H9 (cell line): ENCODE measurements at regions not wholly inside any gene's neighbourhood (a gene's known extent, or its start where the extent isn't known, plus 50 kb on each side); places are given as distances from the start of the nearest gene placed in this dataset.

ENCODE experiments used
- DNase-seq: peaks from one replicate; pipeline ENCODE4 v3.0.0-alpha.2; 2017
- H2AFZ ChIP-seq: one replicate; pipeline ENCODE4 v1.6.1; 2013; ENCODE audit warnings: mild to moderate bottlenecking, low read length, control low read depth, moderate library complexity
- H2AK5ac ChIP-seq: 2 replicates; pipeline ENCODE4 v1.6.1; 2013; ENCODE audit warnings: low read length, control low read depth, mixed read lengths; ENCODE audit not compliant: insufficient read length
- H2BK120ac ChIP-seq: one replicate; pipeline ENCODE4 v1.6.1; 2013; ENCODE audit warnings: low read depth, mild to moderate bottlenecking, low read length, control low read depth, inconsistent platforms; ENCODE audit not compliant: poor library complexity, severe bottlenecking
- H2BK12ac ChIP-seq: 2 replicates; pipeline ENCODE4 v1.6.1; 2013; ENCODE audit warnings: low read length, control low read depth, mixed read lengths, low read depth; ENCODE audit not compliant: insufficient read length
- H2BK15ac ChIP-seq: 2 replicates; pipeline ENCODE4 v1.6.1; 2013; ENCODE audit warnings: low read depth, low read length, control low read depth
- H2BK20ac ChIP-seq: one replicate; pipeline ENCODE4 v1.6.1; 2013; ENCODE audit warnings: low read depth, mild to moderate bottlenecking, low read length, control low read depth, inconsistent platforms; ENCODE audit not compliant: poor library complexity, severe bottlenecking
- H2BK5ac ChIP-seq: 2 replicates; pipeline ENCODE4 v1.6.1; 2013; ENCODE audit warnings: low read length, control low read depth, mixed read lengths; ENCODE audit not compliant: insufficient read length
- H3K14ac ChIP-seq: 2 replicates; pipeline ENCODE4 v1.6.1; 2013; ENCODE audit warnings: low read length, control low read depth; ENCODE audit not compliant: insufficient read depth
- H3K18ac ChIP-seq: 2 replicates; pipeline ENCODE4 v1.6.1; 2013; ENCODE audit warnings: low read depth, mild to moderate bottlenecking, mixed read lengths, low read length, control low read depth; ENCODE audit not compliant: insufficient read length
- H3K23ac ChIP-seq: 2 replicates; pipeline ENCODE4 v1.6.1; 2013; ENCODE audit warnings: low read length, control low read depth, mixed read lengths, low read depth; ENCODE audit not compliant: insufficient read length
- H3K23me2 ChIP-seq: 2 replicates; pipeline ENCODE4 v1.6.1; 2013; ENCODE audit warnings: low read depth, mild to moderate bottlenecking, mixed read lengths, low read length, control low read depth; ENCODE audit not compliant: insufficient read length, poor library complexity, severe bottlenecking
- H3K27ac ChIP-seq: 2 replicates; pipeline ENCODE4 v1.5.1; 2013; ENCODE audit warnings: low read length, control low read depth, mixed read lengths, low read depth; ENCODE audit not compliant: insufficient read length
- H3K27me3 ChIP-seq: 2 replicates; pipeline ENCODE4 v1.6.1; 2013; ENCODE audit warnings: low read length, control low read depth, inconsistent platforms; ENCODE audit not compliant: insufficient read depth
- H3K4ac ChIP-seq: 2 replicates; pipeline ENCODE4 v1.6.1; 2013; ENCODE audit warnings: low read depth, mild to moderate bottlenecking, control low read depth, inconsistent platforms, low read length, moderate library complexity
- H3K4me1 ChIP-seq: 2 replicates; pipeline ENCODE4 v1.6.1; 2013; ENCODE audit warnings: low read length, control low read depth, inconsistent platforms; ENCODE audit not compliant: insufficient read depth
- H3K4me2 ChIP-seq: 2 replicates; pipeline ENCODE4 v1.6.1; 2013; ENCODE audit warnings: low read length, control low read depth, mixed read lengths; ENCODE audit not compliant: insufficient read length, insufficient read depth
- H3K56ac ChIP-seq: 2 replicates; pipeline ENCODE4 v1.6.1; 2013; ENCODE audit warnings: low read depth, mild to moderate bottlenecking, mixed read lengths, low read length, control low read depth; ENCODE audit not compliant: insufficient read length
- H3K79me1 ChIP-seq: 2 replicates; pipeline ENCODE4 v1.6.1; 2013; ENCODE audit warnings: low read depth, mild to moderate bottlenecking, moderate library complexity, low read length, control low read depth, inconsistent platforms; ENCODE audit not compliant: insufficient read depth, poor library complexity, severe bottlenecking
- H3K79me2 ChIP-seq: 2 replicates; pipeline ENCODE4 v1.6.1; 2013; ENCODE audit warnings: low read length, control low read depth, inconsistent platforms; ENCODE audit not compliant: insufficient read depth
- H3K9ac ChIP-seq: 2 replicates; pipeline ENCODE4 v1.6.1; 2013; ENCODE audit warnings: low read length, control low read depth, mixed read lengths; ENCODE audit not compliant: insufficient read length; ENCODE audit errors: extremely low read depth
- H3K9me3 ChIP-seq: one replicate; pipeline ENCODE4 v1.6.1; 2013; ENCODE audit warnings: low read depth, low read length, inconsistent platforms; ENCODE audit not compliant: control insufficient read depth
- H3T11ph ChIP-seq: one replicate; pipeline ENCODE4 v1.6.1; 2013; ENCODE audit warnings: mild to moderate bottlenecking, low read length, control low read depth, inconsistent platforms
- H4K20me1 ChIP-seq: one replicate; pipeline ENCODE4 v1.6.1; 2013; ENCODE audit not compliant: control insufficient read depth, insufficient read length, insufficient read depth
- H4K5ac ChIP-seq: 2 replicates; pipeline ENCODE4 v1.6.1; 2013; ENCODE audit warnings: low read depth, mild to moderate bottlenecking, mixed read lengths, low read length, control low read depth; ENCODE audit not compliant: insufficient read length
- H4K8ac ChIP-seq: replicated peaks from 2 replicates; pipeline ENCODE4 v1.6.1; 2013; ENCODE audit warnings: low read length, control low read depth, mixed read lengths, low read depth; ENCODE audit not compliant: insufficient read length
- H4K91ac ChIP-seq: 2 replicates; pipeline ENCODE4 v1.6.1; 2013; ENCODE audit warnings: low read depth, mild to moderate bottlenecking, moderate library complexity, mixed read lengths, low read length, control low read depth; ENCODE audit not compliant: insufficient read length
- H3K27ac Mint-ChIP-seq, 3 experiments: 2 replicates in 2 of 3; 3 replicates in 1 of 3; pipeline ENCODE4 v1.8.0; 2020 to 2021; ENCODE audit warnings: mixed read lengths in 3 of 3, mild to moderate bottlenecking in 1 of 3, moderate library complexity in 1 of 3
- H3K27me3 Mint-ChIP-seq: 2 replicates; pipeline ENCODE4 v1.8.0; 2021; ENCODE audit warnings: low read depth, mild to moderate bottlenecking, moderate library complexity, mixed read lengths
- H3K36me3 Mint-ChIP-seq, 3 experiments: 2 replicates in 2 of 3; 3 replicates in 1 of 3; pipeline ENCODE4 v1.8.0; 2020 to 2021; ENCODE audit warnings: low read depth in 3 of 3, mixed read lengths in 3 of 3; ENCODE audit not compliant: insufficient read depth in 1 of 3
- H3K4me1 Mint-ChIP-seq, 2 experiments: 2 replicates each; pipeline ENCODE4 v1.8.0; 2020; ENCODE audit warnings: mixed read lengths in 2 of 2
- H3K4me3 Mint-ChIP-seq, 2 experiments: 2 replicates in 1 of 2; 3 replicates in 1 of 2; pipeline ENCODE4 v1.8.0; 2020 to 2021; ENCODE audit warnings: mild to moderate bottlenecking in 2 of 2, mixed read lengths in 2 of 2, moderate library complexity in 1 of 2
- H3K9me3 Mint-ChIP-seq, 2 experiments: 2 replicates in 1 of 2; 3 replicates in 1 of 2; pipeline ENCODE4 v1.8.0; 2020; ENCODE audit warnings: mild to moderate bottlenecking in 2 of 2, mixed read lengths in 2 of 2, moderate library complexity in 1 of 2
- WGBS: extraction: QIAGEN DNeasy Blood & Tissue Kit; methylation state at CpG from one replicate; pipeline ENCODE4 v1.1.7; 2013; ENCODE audit warnings: missing lambda C conversion rate, low lambda C conversion rate, mixed read lengths; ENCODE audit not compliant: insufficient read length; ENCODE audit errors: extremely low coverage; 5-methylcytosine and 5-hydroxymethylcytosine counted together
- TF ChIP-seq, protein P1 (sequence below): fragments of 200-600 bp; sonication (generic); conservative IDR thresholded peaks from 3 replicates; pipeline ENCODE4 v1.8.0; 2021; ENCODE audit warnings: antibody characterized with exemption, mild to moderate bottlenecking

DNA sequence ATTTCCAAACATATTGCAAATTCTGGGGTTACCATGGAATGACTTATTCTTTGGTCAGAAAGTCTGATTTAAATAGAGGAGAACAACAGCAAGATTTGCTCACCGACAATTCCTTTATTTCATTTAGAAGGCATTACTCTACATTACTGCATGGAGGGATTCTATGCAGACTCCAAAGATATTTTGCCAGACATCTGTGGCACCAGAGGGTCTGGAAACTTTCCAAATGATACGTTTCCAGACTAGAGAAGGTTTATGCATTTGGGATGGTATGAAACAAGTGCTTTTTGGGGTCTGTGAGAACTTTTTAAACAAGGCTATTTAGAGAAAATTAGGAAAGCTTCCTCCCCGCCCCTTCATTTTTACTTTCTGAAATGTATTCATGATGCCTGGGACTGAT lies 125.3 kb downstream of the SAMD9 start:
- no peak overlapping the region for H2AK5ac ChIP-seq
- H3K56ac ChIP-seq: no peak overlapping the region
- Mint-ChIP-seq H3K27ac (no peak overlapping the region), H3K4me1 (peaks cover 15 to 18% of the 10 kb centered on the region in 2 experiments), H3K4me3 (no peak overlapping the region), H3K27me3 (peaks cover 3% of the 10 kb centered on the region; the same call in 1 of the 2 replicates), H3K9me3 (no peaks in the 10 kb centered on the region), H3K36me3 (no peaks in the 10 kb centered on the region)
- no peak overlapping the region for H4K8ac ChIP-seq
- H3K79me1 ChIP-seq: no peaks in the 10 kb centered on the region
- H2BK20ac ChIP-seq: no peak overlapping the region
- 0 out of 2 replicates have a peak, but pooled peaks cover 3% of the 10 kb centered on the region for H3K4me1 ChIP-seq
- no peak overlapping the region for H4K91ac ChIP-seq
- H3K27me3 ChIP-seq: no peaks in the 10 kb centered on the region
- no peaks in the 10 kb centered on the region for H3K79me2 ChIP-seq
- no peak overlapping the region for H3T11ph ChIP-seq
- H3K18ac ChIP-seq: no peak overlapping the region
- H4K5ac ChIP-seq: no peak overlapping the region
- H2AFZ ChIP-seq: no peak overlapping the region
- no peak overlapping the region for H2BK120ac ChIP-seq
- no peak overlapping the region for H3K14ac ChIP-seq
- H3K9ac ChIP-seq: no peak overlapping the region
- DNase-seq: no peak
- no peak overlapping the region for H2BK15ac ChIP-seq
- H3K9me3 ChIP-seq: no peaks in the 10 kb centered on the region
- no peak overlapping the region for H3K4ac ChIP-seq
- H3K27ac ChIP-seq: no peak overlapping the region
- TF ChIP-seq, protein P1, sequence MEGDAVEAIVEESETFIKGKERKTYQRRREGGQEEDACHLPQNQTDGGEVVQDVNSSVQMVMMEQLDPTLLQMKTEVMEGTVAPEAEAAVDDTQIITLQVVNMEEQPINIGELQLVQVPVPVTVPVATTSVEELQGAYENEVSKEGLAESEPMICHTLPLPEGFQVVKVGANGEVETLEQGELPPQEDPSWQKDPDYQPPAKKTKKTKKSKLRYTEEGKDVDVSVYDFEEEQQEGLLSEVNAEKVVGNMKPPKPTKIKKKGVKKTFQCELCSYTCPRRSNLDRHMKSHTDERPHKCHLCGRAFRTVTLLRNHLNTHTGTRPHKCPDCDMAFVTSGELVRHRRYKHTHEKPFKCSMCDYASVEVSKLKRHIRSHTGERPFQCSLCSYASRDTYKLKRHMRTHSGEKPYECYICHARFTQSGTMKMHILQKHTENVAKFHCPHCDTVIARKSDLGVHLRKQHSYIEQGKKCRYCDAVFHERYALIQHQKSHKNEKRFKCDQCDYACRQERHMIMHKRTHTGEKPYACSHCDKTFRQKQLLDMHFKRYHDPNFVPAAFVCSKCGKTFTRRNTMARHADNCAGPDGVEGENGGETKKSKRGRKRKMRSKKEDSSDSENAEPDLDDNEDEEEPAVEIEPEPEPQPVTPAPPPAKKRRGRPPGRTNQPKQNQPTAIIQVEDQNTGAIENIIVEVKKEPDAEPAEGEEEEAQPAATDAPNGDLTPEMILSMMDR: no peak
- no peak overlapping the region for H2BK5ac ChIP-seq
- H2BK12ac ChIP-seq: no peak overlapping the region
- no peaks in the 10 kb centered on the region for H3K23me2 ChIP-seq
- H4K20me1 ChIP-seq: no peaks in the 10 kb centered on the region
- H3K23ac ChIP-seq: no peak overlapping the region
- no CpG with 5 or more reads among the region's 3 CpGs for WGBS
- H3K4me2 ChIP-seq: no peak overlapping the region
